LNCaP clone FGC (cell line): ENCODE measurements at regions not wholly inside any gene's neighbourhood (a gene's known extent, or its start where the extent isn't known, plus 50 kb on each side); places are given as distances from the start of the nearest gene placed in this dataset.

Source experiments
- DNase-seq: peaks from one replicate; pipeline ENCODE4 v3.0.0-alpha.2; 2011; ENCODE audit warnings: low read depth
- H3K4me3 ChIP-seq: 2 replicates; pipeline ENCODE4 v1.5.1; 2011; ENCODE audit warnings: mild to moderate bottlenecking, low read depth, low read length, control low read depth
- CTCF ChIP-seq: IDR thresholded peaks from 2 replicates; pipeline ENCODE4 v1.5.1; 2012; ENCODE audit warnings: mild to moderate bottlenecking; ENCODE audit not compliant: control insufficient read depth, insufficient read depth; ENCODE audit errors: extremely low read depth

- TF ChIP-seq CTCF, result no peak
- H3K4me3 ChIP-seq, result no peak overlapping the region
- no peak for DNase-seq
Measured at GRCh38 chr12:72082986-72083820, 144.6 kb downstream of the TPH2 start.

GRCh38 chr12:72084061-72084460 lies 145.4 kb downstream of the TPH2 start:
- DNase-seq, result no peak
- no peak overlapping the region for H3K4me3 ChIP-seq
- no peak for TF ChIP-seq CTCF

GRCh38 chr12:72084880-72085279 lies 146.2 kb downstream of the TPH2 start:
- DNase-seq, result no peak
- H3K4me3 ChIP-seq, result no peak overlapping the region
- no peak for TF ChIP-seq CTCF

GRCh38 chr12:72089678-72090077 lies 151.0 kb downstream of the TPH2 start:
- TF ChIP-seq CTCF, result no peak
- no peak overlapping the region for H3K4me3 ChIP-seq
- peak; percentile 59 for DNase-seq

- TF ChIP-seq CTCF, result no peak
- no peak overlapping the region for H3K4me3 ChIP-seq
- no peak for DNase-seq
Measured at GRCh38 chr12:72093424-72093823, 154.8 kb downstream of the TPH2 start.

- H3K4me3 ChIP-seq, result no peak overlapping the region
- TF ChIP-seq CTCF, result no peak
Measured at GRCh38 chr12:72093930-72094329, 155.3 kb downstream of the TPH2 start.

GRCh38 chr12:72094490-72094889 lies 155.8 kb downstream of the TPH2 start:
- DNase-seq, result peak; percentile 7
- H3K4me3 ChIP-seq, result no peak overlapping the region
- no peak for TF ChIP-seq CTCF

More at GRCh38 chr12:72093930-72094329, 155.3 kb downstream of the TPH2 start:
- DNase-seq, result no peak
